GM23338 (cell line): ENCODE measurements at regions not wholly inside any gene's neighbourhood (a gene's known extent, or its start where the extent isn't known, plus 50 kb on each side); places are given as distances from the start of the nearest gene placed in this dataset.

Experiments
- ATAC-seq: fragments of 200-7000 bp; cut with Tn5 transposase; 3 replicates; pipeline ENCODE4 v1.9.1; 2020
- DNase-seq: peaks from one replicate; pipeline ENCODE4 v3.0.0-alpha.2; 2015; ENCODE audit warnings: low spot score
- H2AFZ ChIP-seq: fragments of 200-600 bp; sonication (generic); 2 replicates; pipeline ENCODE4 v1.8.0; 2016; ENCODE audit warnings: antibody characterized with exemption, mild to moderate bottlenecking, moderate library complexity
- H3F3A ChIP-seq: fragments of 200-600 bp; sonication (generic); replicated peaks from 2 replicates; pipeline ENCODE4 v1.8.0; 2017; ENCODE audit warnings: antibody characterized with exemption, mixed run types, low read depth
- H3K27ac ChIP-seq: fragments of 200-600 bp; sonication (generic); 2 replicates; pipeline ENCODE4 v1.6.1; 2016; ENCODE audit warnings: low read depth
- H3K27me3 ChIP-seq: fragments of 200-600 bp; sonication (generic); 2 replicates; pipeline ENCODE4 v1.8.0; 2016; ENCODE audit warnings: mild to moderate bottlenecking, mixed run types, moderate library complexity; ENCODE audit not compliant: insufficient read depth
- H3K36me3 ChIP-seq: fragments of 200-600 bp; sonication (generic); 2 replicates; pipeline ENCODE4 v1.8.0; 2016; ENCODE audit warnings: mild to moderate bottlenecking; ENCODE audit not compliant: insufficient read depth
- H3K4me1 ChIP-seq: fragments of 200-600 bp; sonication (generic); 2 replicates; pipeline ENCODE4 v1.8.0; 2016; ENCODE audit warnings: mild to moderate bottlenecking, moderate library complexity; ENCODE audit not compliant: insufficient read depth
- H3K4me2 ChIP-seq: fragments of 200-600 bp; sonication (generic); 2 replicates; pipeline ENCODE4 v1.7.1; 2017; ENCODE audit warnings: mixed run types
- H3K4me3 ChIP-seq: fragments of 200-600 bp; sonication (generic); 2 replicates; pipeline ENCODE4 v1.6.1; 2016; ENCODE audit warnings: mixed run types
- H3K79me2 ChIP-seq: fragments of 200-600 bp; sonication (generic); replicated peaks from 2 replicates; pipeline ENCODE4 v1.8.0; 2017; ENCODE audit warnings: mild to moderate bottlenecking; ENCODE audit not compliant: insufficient read depth
- H3K9me2 ChIP-seq: fragments of 200-600 bp; sonication (generic); 2 replicates; pipeline ENCODE4 v1.8.0; 2017; ENCODE audit not compliant: insufficient read depth
- H4K20me1 ChIP-seq: fragments of 200-600 bp; sonication (generic); replicated peaks from 2 replicates; pipeline ENCODE4 v1.8.0; 2017; ENCODE audit warnings: mild to moderate bottlenecking; ENCODE audit not compliant: insufficient read depth
- H3K27ac Mint-ChIP-seq: 2 replicates; pipeline ENCODE4 v1.8.0; 2020; ENCODE audit warnings: inconsistent platforms, mild to moderate bottlenecking, moderate library complexity, mixed read lengths
- H3K27me3 Mint-ChIP-seq: 3 replicates; pipeline ENCODE4 v1.8.0; 2022; ENCODE audit warnings: low read depth, mild to moderate bottlenecking, moderate library complexity, mixed read lengths, inconsistent platforms; ENCODE audit not compliant: insufficient read depth, poor library complexity
- H3K36me3 Mint-ChIP-seq: 3 replicates; pipeline ENCODE4 v1.8.0; 2021; ENCODE audit warnings: low read depth, mild to moderate bottlenecking, inconsistent platforms, moderate library complexity, mixed read lengths
- H3K4me1 Mint-ChIP-seq: 3 replicates; pipeline ENCODE4 v1.8.0; 2020; ENCODE audit warnings: mild to moderate bottlenecking, inconsistent platforms, mixed read lengths
- H3K4me3 Mint-ChIP-seq: 3 replicates; pipeline ENCODE4 v1.8.0; 2021; ENCODE audit warnings: moderate library complexity, mild to moderate bottlenecking, inconsistent platforms, mixed read lengths
- H3K9me3 Mint-ChIP-seq: 3 replicates; pipeline ENCODE4 v1.8.0; 2020; ENCODE audit warnings: moderate library complexity, mild to moderate bottlenecking, inconsistent platforms, mixed read lengths
- CTCF ChIP-seq, 2 experiments: fragments of 200-600 bp in 1 of 2; sonication (generic) in 1 of 2; conservative IDR thresholded peaks; 2 replicates each; pipeline versions ENCODE4 v1.5.1 to v1.6.1; 2016 to 2017; ENCODE audit warnings: antibody characterized with exemption in 2 of 2, low read depth in 2 of 2, mild to moderate bottlenecking in 2 of 2, moderate library complexity in 1 of 2
- ETS1 ChIP-seq: IDR thresholded peaks from 2 replicates; pipeline ENCODE4 v1.6.1; 2016; ENCODE audit warnings: antibody characterized with exemption
- EZH2 ChIP-seq: fragments of 200-600 bp; sonication (generic); IDR thresholded peaks from one replicate; pipeline ENCODE4 v1.8.0; 2017; ENCODE audit warnings: antibody characterized with exemption, mild to moderate bottlenecking, low read depth; ENCODE audit not compliant: unreplicated experiment
- EZH2phosphoT487 ChIP-seq: fragments of 200-600 bp; sonication (generic); IDR thresholded peaks from one replicate; pipeline ENCODE4 v1.8.1; 2018; ENCODE audit warnings: antibody characterized with exemption; ENCODE audit not compliant: unreplicated experiment
- JUNB ChIP-seq: IDR thresholded peaks from one replicate; pipeline ENCODE4 v1.6.1; 2016; ENCODE audit warnings: antibody characterized with exemption; ENCODE audit not compliant: unreplicated experiment
- NANOG ChIP-seq: IDR thresholded peaks from 2 replicates; pipeline ENCODE4 v1.6.1; 2016; ENCODE audit warnings: antibody characterized with exemption, borderline replicate concordance
- POLR2AphosphoS5 ChIP-seq: IDR thresholded peaks from 2 replicates; pipeline ENCODE4 v1.6.1; 2016; ENCODE audit warnings: antibody characterized with exemption, low read depth
- STAT1 ChIP-seq: IDR thresholded peaks from one replicate; pipeline ENCODE4 v1.6.1; 2016; ENCODE audit warnings: antibody characterized with exemption; ENCODE audit not compliant: unreplicated experiment
- ZNF331 ChIP-seq: fragments of 250-450 bp; sonication (Bioruptor Pico); IDR thresholded peaks from 2 replicates; pipeline ENCODE4 v1.5.0; 2020; ENCODE audit warnings: low read depth, mild to moderate bottlenecking, moderate library complexity
- ZNF462 ChIP-seq: fragments of 250-450 bp; sonication (Bioruptor Pico); IDR thresholded peaks from 2 replicates; pipeline ENCODE4 v1.5.0; 2020; ENCODE audit warnings: mild to moderate bottlenecking, moderate library complexity

GRCh38 chr3:150127011-150127490 lies 156.4 kb upstream of the PFN2 start (continued):
- TF ChIP-seq CTCF (conservative IDR thresholded peaks at IDR 0.05; ENCODE audit: low read depth in 2 of 2) = no peak
- TF ChIP-seq NANOG = no peak
- TF ChIP-seq EZH2phosphoT487 = no peak
- no peak for TF ChIP-seq STAT1
- TF ChIP-seq POLR2AphosphoS5 = no peak
- no peak for TF ChIP-seq EZH2
- no peak for TF ChIP-seq ZNF462
- TF ChIP-seq JUNB = no peak

- ATAC-seq (no peak), DNase-seq (no peak)
- H3K27me3 Mint-ChIP-seq = peaks cover 1% of the 10 kb centered on the region
- H3K4me1 Mint-ChIP-seq = peaks cover 8% of the 10 kb centered on the region
- no peak overlapping the region for H3K4me2 ChIP-seq
- H3K36me3 Mint-ChIP-seq = 0 out of 3 replicates have a peak, but pooled peaks cover 2% of the 10 kb centered on the region
- H2AFZ ChIP-seq = peak overlapping the region; percentile 1; the same call in 1 of the 2 replicates
- H4K20me1 ChIP-seq = no peaks in the 10 kb centered on the region
- no peak overlapping the region for H3K27ac Mint-ChIP-seq
- no peaks in the 10 kb centered on the region for H3K36me3 ChIP-seq
- H3K9me2 ChIP-seq = peaks cover 9% of the 10 kb centered on the region; the same call in 1 of the 2 replicates
- H3K9me3 Mint-ChIP-seq = no peaks in the 10 kb centered on the region; the same call in 2 of the 3 replicates
- no peaks in the 10 kb centered on the region for H3F3A ChIP-seq
- no peaks in the 10 kb centered on the region for H3K27me3 ChIP-seq
- H3K27ac ChIP-seq = no peak overlapping the region
- H3K4me3 ChIP-seq = no peak overlapping the region
- peaks cover 3% of the 10 kb centered on the region for H3K4me1 ChIP-seq
- H3K4me3 Mint-ChIP-seq = no peak overlapping the region
- no peaks in the 10 kb centered on the region for H3K79me2 ChIP-seq
- no peak for TF ChIP-seq EZH2phosphoT487
- no peak for TF ChIP-seq EZH2
- no peak for TF ChIP-seq ZNF331 (CRISPR knock-in tag)
- no peak for TF ChIP-seq CTCF (conservative IDR thresholded peaks at IDR 0.05; ENCODE audit: low read depth in 2 of 2)
- TF ChIP-seq ETS1 = no peak
- TF ChIP-seq POLR2AphosphoS5 = no peak
These were observed 153.4 kb upstream of the PFN2 start for GRCh38 chr3:150124142-150124541.
